Esophagus squamous epithelium (tissue), 4 donors: ENCODE measurements at regions not wholly inside any gene's neighbourhood (a gene's known extent, or its start where the extent isn't known, plus 50 kb on each side); places are given as distances from the start of the nearest gene placed in this dataset.

Source experiments
- POLR2A ChIP-seq, 4 donors: fragments of 450-650 bp; IDR thresholded peaks; one replicate each; pipeline ENCODE4 v1.6.1; 2017; ENCODE audit warnings: antibody characterized with exemption in 4 of 4, mild to moderate bottlenecking in 4 of 4, moderate library complexity in 3 of 4
- TF ChIP-seq, protein P1 (sequence below), 6 experiments: fragments of 450-650 bp in 4 of 6; fragments of 200-600 bp in 2 of 6; sonication (generic) in 2 of 6; IDR thresholded peaks; one replicate each; pipeline ENCODE4 v1.5.1; 2016 to 2019; ENCODE audit warnings: antibody characterized with exemption in 6 of 6, mild to moderate bottlenecking in 4 of 6, moderate library complexity in 4 of 6

GRCh38 chrX:26347171-26347570 is 131.2 kb downstream of the MAGEB5 start:
- TF ChIP-seq, protein P1, sequence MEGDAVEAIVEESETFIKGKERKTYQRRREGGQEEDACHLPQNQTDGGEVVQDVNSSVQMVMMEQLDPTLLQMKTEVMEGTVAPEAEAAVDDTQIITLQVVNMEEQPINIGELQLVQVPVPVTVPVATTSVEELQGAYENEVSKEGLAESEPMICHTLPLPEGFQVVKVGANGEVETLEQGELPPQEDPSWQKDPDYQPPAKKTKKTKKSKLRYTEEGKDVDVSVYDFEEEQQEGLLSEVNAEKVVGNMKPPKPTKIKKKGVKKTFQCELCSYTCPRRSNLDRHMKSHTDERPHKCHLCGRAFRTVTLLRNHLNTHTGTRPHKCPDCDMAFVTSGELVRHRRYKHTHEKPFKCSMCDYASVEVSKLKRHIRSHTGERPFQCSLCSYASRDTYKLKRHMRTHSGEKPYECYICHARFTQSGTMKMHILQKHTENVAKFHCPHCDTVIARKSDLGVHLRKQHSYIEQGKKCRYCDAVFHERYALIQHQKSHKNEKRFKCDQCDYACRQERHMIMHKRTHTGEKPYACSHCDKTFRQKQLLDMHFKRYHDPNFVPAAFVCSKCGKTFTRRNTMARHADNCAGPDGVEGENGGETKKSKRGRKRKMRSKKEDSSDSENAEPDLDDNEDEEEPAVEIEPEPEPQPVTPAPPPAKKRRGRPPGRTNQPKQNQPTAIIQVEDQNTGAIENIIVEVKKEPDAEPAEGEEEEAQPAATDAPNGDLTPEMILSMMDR (IDR thresholded peaks at IDR 0.05) = no peak
- TF ChIP-seq POLR2A (IDR thresholded peaks at IDR 0.05) = no peak
